B cell (primary cell): ENCODE measurements at regions not wholly inside any gene's neighbourhood (a gene's known extent, or its start where the extent isn't known, plus 50 kb on each side); places are given as distances from the start of the nearest gene placed in this dataset.

ENCODE experiments used
- ATAC-seq: fragments of 200-7000 bp; cut with Tn5 transposase; one replicate; pipeline ENCODE4 v1.10.0; 2021; ENCODE audit warnings: low read depth, mild to moderate bottlenecking, moderate number of reproducible peaks, moderate library complexity
- CTCF ChIA-PET: fragments of 350-600 bp; sonication (Branson Sonifier 250); formaldehyde crosslinking; loops from one replicate; lab custom pipeline; 2021; ENCODE audit warnings: antibody characterized with exemption, inconsistent platforms; lab: Charles Lee
- POLR2A ChIA-PET: fragments of 350-600 bp; sonication (Branson Sonifier 250); formaldehyde crosslinking; loops from one replicate; lab custom pipeline; 2021; ENCODE audit warnings: antibody characterized with exemption; lab: Charles Lee
- DNase-seq: peaks from one replicate; pipeline ENCODE4 v3.0.0; 2013
- H2AFZ ChIP-seq: 2 replicates; pipeline ENCODE4 v1.6.1; 2012; ENCODE audit warnings: mild to moderate bottlenecking, low read depth, low read length; ENCODE audit not compliant: insufficient read depth, poor library complexity, severe bottlenecking
- H3K27ac ChIP-seq, 2 donors: 1 replicate in 1 of 2; 2 replicates in 1 of 2; pipeline ENCODE4 v1.5.1; 2012 to 2013; ENCODE audit warnings: low read length in 2 of 2, mild to moderate bottlenecking in 2 of 2, moderate library complexity in 1 of 2
- H3K27me3 ChIP-seq, 4 experiments: fragments of 200-600 bp in 1 of 4; sonication (generic) in 1 of 4; replicated peaks in 1 of 4; 1 replicate in 2 of 4; 2 replicates in 2 of 4; pipeline versions ENCODE4 v1.6.1 to v1.7.0; 2013 to 2016; ENCODE audit warnings: low read length in 3 of 4, mild to moderate bottlenecking in 2 of 4, mixed read lengths in 1 of 4, moderate library complexity in 1 of 4; ENCODE audit not compliant: insufficient read depth in 4 of 4, control insufficient read depth in 3 of 4; ENCODE audit errors: control extremely low read depth in 1 of 4
- H3K36me3 ChIP-seq, 2 experiments: replicated peaks in 1 of 2; 1 replicate in 1 of 2; 2 replicates in 1 of 2; pipeline versions ENCODE4 v1.6.1 to v1.7.1; 2013; ENCODE audit warnings: low read length in 1 of 2; ENCODE audit not compliant: insufficient read depth in 2 of 2, control insufficient read depth in 1 of 2; ENCODE audit errors: control extremely low read depth in 1 of 2, extremely low read depth in 1 of 2
- H3K4me1 ChIP-seq, 2 donors: fragments of 200-600 bp in 1 of 2; sonication (generic) in 1 of 2; 1 replicate in 1 of 2; 2 replicates in 1 of 2; pipeline versions ENCODE4 v1.5.1 to v1.6.1; 2013 to 2017; ENCODE audit warnings: low read length in 2 of 2; ENCODE audit not compliant: control insufficient read depth in 2 of 2, insufficient read depth in 2 of 2
- H3K4me2 ChIP-seq: replicated peaks from 2 replicates; pipeline ENCODE3; 2012; ENCODE audit warnings: mild to moderate bottlenecking, low read depth, low read length; ENCODE audit not compliant: poor library complexity, severe bottlenecking
- H3K4me3 ChIP-seq, 5 experiments: fragments of 200-600 bp in 1 of 5; sonication (generic) in 1 of 5; 1 replicate in 3 of 5; 2 replicates in 2 of 5; pipeline versions ENCODE4 v1.5.1 to v1.7.0; 2011 to 2016; ENCODE audit warnings: low read length in 4 of 5, mild to moderate bottlenecking in 4 of 5, low read depth in 2 of 5, control low read depth in 1 of 5, moderate library complexity in 1 of 5; ENCODE audit not compliant: insufficient read depth in 1 of 5; ENCODE audit errors: control extremely low read depth in 1 of 5, extremely low read depth in 1 of 5
- H3K79me2 ChIP-seq: fragments of 200-600 bp; sonication (generic); one replicate; pipeline ENCODE4 v1.6.0; 2016; ENCODE audit warnings: low read length; ENCODE audit not compliant: control insufficient read depth, insufficient read depth
- H3K9ac ChIP-seq: fragments of 200-600 bp; sonication (generic); 2 replicates; pipeline ENCODE4 v1.6.1; 2017; ENCODE audit warnings: mild to moderate bottlenecking, low read length, moderate library complexity
- H3K9me3 ChIP-seq, 3 donors: one replicate each; pipeline versions ENCODE4 v1.6.1 to v1.7.1; 2013; ENCODE audit warnings: low read length in 2 of 3; ENCODE audit not compliant: control insufficient read depth in 2 of 3, insufficient read depth in 1 of 3; ENCODE audit errors: control extremely low read depth in 1 of 3
- H4K20me1 ChIP-seq: 2 replicates; pipeline ENCODE4 v1.6.0; 2012; ENCODE audit warnings: mild to moderate bottlenecking, low read length; ENCODE audit not compliant: insufficient read depth, control insufficient read depth, poor library complexity, severe bottlenecking
- H3K27ac Mint-ChIP-seq: one replicate; pipeline ENCODE4 v1.8.0; 2021; ENCODE audit warnings: mixed read lengths
- H3K27me3 Mint-ChIP-seq: one replicate; pipeline ENCODE4 v1.8.0; 2021; ENCODE audit warnings: mixed read lengths
- H3K4me1 Mint-ChIP-seq: one replicate; pipeline ENCODE4 v1.8.0; 2021; ENCODE audit warnings: mixed read lengths
- H3K4me3 Mint-ChIP-seq: one replicate; pipeline ENCODE4 v1.8.0; 2021; ENCODE audit warnings: mixed read lengths
- H3K9me3 Mint-ChIP-seq: one replicate; pipeline ENCODE4 v1.8.0; 2022; ENCODE audit warnings: mixed read lengths; ENCODE audit not compliant: insufficient read depth
- CTCF ChIP-seq: fragments of 200-600 bp; IDR thresholded peaks from one replicate; pipeline ENCODE4 v1.8.0; 2022; ENCODE audit warnings: antibody characterized with exemption, mild to moderate bottlenecking
- EZH2 ChIP-seq: IDR thresholded peaks from 2 replicates; pipeline ENCODE4 v1.6.1; 2012; ENCODE audit warnings: borderline replicate concordance, low read depth, mild to moderate bottlenecking, moderate library complexity, low read length; ENCODE audit not compliant: insufficient read depth, poor library complexity, severe bottlenecking
- WGBS: methylation state at CpG from one replicate; pipeline ENCODE4 v1.1.5; 2013; ENCODE audit warnings: missing lambda C conversion rate; ENCODE audit not compliant: insufficient coverage; 5-methylcytosine and 5-hydroxymethylcytosine counted together
- intact Hi-C: fragments of 100-400 bp; cut with micrococcal nuclease; formaldehyde crosslinking; loops from one replicate; pipeline ENCODE4 v1.10.0; 2022

- CTCF ChIA-PET: no interaction called here
- H3K27me3 Mint-ChIP-seq: peaks cover 10% of the 10 kb centered on the region
Measured at GRCh38 chr10:21340331-21340730, 185.2 kb downstream of the SKIDA1 start.

GRCh38 chr10:21337171-21337792, 188.2 kb downstream of the SKIDA1 start:
- DNase-seq (no peak), ATAC-seq (no peak)
- ChIA-PET CTCF (no interaction called here), POLR2A (no interaction called here)
- H3K9ac ChIP-seq: no peak overlapping the region
- 100% methylated on average over 2 of the region's 7 CpGs for WGBS
- no peaks in the 10 kb centered on the region for H3K27me3 ChIP-seq
- H3K9me3 ChIP-seq: peaks cover 0 to 9% (median 0%) of the 10 kb centered on the region in 3 donors
- no peak overlapping the region for H3K27ac ChIP-seq
- H2AFZ ChIP-seq: no peak overlapping the region
- TF ChIP-seq CTCF (no peak), EZH2 (no peak)
- no peaks in the 10 kb centered on the region for H4K20me1 ChIP-seq
- Mint-ChIP-seq H3K4me3 (no peak overlapping the region), H3K27me3 (peaks cover 10% of the 10 kb centered on the region), H3K9me3 (no peaks in the 10 kb centered on the region), H3K27ac (no peak overlapping the region), H3K4me1 (no peaks in the 10 kb centered on the region)
- no peaks in the 10 kb centered on the region for H3K4me1 ChIP-seq
- no peak overlapping the region for H3K4me2 ChIP-seq
- H3K36me3 ChIP-seq: no peaks in the 10 kb centered on the region
- H3K79me2 ChIP-seq: no peaks in the 10 kb centered on the region
- H3K4me3 ChIP-seq: no peak overlapping the region
- intact Hi-C loops: no loop called here

More at GRCh38 chr10:21340331-21340730, 185.2 kb downstream of the SKIDA1 start:
- Histone ChIP-seq H4K20me1 (no peaks in the 10 kb centered on the region), H3K4me3 (no peak overlapping the region), H3K79me2 (no peaks in the 10 kb centered on the region), H3K9ac (no peak overlapping the region), H3K27me3 (no peaks in the 10 kb centered on the region), H3K4me1 (no peaks in the 10 kb centered on the region), H3K4me2 (no peak overlapping the region), H3K36me3 (no peaks in the 10 kb centered on the region), H2AFZ (no peak overlapping the region), H3K27ac (no peak overlapping the region), H3K9me3 (peaks cover 0 to 9% (median 0%) of the 10 kb centered on the region in 3 donors)
- TF ChIP-seq EZH2: no peak
- no peak for TF ChIP-seq CTCF
- intact Hi-C loops: no loop called here
- H3K9me3 Mint-ChIP-seq: no peaks in the 10 kb centered on the region
- ATAC-seq: no peak
- DNase-seq: no peak
- no peak overlapping the region for H3K4me3 Mint-ChIP-seq
- POLR2A ChIA-PET: no interaction called here
- H3K4me1 Mint-ChIP-seq: no peaks in the 10 kb centered on the region
- no CpG with 5 or more reads among the region's 3 CpGs for WGBS
- H3K27ac Mint-ChIP-seq: no peak overlapping the region
